GM21515 (cell line): ENCODE measurements at regions not wholly inside any gene's neighbourhood (a gene's known extent, or its start where the extent isn't known, plus 50 kb on each side); places are given as distances from the start of the nearest gene placed in this dataset.
"Not testable (repeated sequence)": the region's sequence is repeated elsewhere in the genome, so short reads cannot be mapped to it uniquely, and the experiment has no call there.

Experiments used
- ATAC-seq: cut with Tn5 transposase; IDR thresholded peaks from one replicate; pipeline ENCODE4 v1.9.1; 2021; ENCODE audit not compliant: unreplicated experiment

- no peak for ATAC-seq
Observed at GRCh38 chr18:44280479-44280878, 400.2 kb upstream of the SETBP1 start.

- no peak for ATAC-seq
Observed at GRCh38 chr18:44286049-44286448, 394.6 kb upstream of the SETBP1 start.

DNA sequence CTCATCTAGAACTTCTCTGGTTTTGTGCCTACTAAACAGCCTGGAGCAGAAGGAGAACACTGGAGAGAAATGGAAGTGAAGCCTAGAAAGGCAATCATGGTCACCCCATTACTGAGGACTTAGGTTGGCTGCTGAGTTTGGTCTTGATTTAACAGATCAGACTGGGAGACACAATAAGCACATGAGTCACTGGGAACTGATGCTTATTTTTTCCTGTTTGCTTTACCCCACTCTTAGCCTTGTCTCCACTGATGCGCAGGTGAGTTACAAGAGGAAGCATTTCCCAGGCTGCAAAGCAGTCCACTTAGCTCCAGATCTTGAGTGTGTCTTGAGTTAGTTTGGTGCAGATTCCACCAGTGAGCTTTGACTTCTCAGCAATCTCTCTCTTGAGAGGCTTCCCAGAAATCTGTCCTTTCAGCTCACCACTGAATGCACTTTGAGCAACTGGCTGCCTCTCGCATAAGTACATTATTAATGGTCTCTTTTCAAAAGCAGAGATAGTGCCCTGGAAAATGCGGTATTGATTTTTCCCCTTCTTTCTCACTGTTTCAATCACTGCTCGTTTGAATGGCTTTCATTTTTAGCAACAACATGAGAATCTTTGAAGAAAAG, 390.2 kb upstream of the SETBP1 start:
- no peak for ATAC-seq

DNA sequence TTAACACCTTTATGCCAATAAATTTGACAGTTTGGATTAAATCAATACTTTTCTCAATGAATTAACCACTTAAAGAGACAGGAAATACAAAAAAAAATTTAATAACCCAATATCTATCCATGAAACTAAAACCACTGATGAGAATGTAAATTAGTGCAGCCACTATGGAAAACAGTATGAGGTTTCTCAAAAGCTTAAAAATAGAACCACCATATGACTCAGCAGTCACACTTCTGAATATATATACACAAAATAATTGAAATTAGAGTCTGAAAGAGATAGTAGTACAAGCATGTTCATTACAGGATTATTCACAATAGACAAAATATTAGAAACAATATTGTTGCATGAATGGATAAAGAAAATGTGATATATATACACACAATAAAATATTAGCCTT, 382.1 kb upstream of the SETBP1 start:
- ATAC-seq: no peak

DNA sequence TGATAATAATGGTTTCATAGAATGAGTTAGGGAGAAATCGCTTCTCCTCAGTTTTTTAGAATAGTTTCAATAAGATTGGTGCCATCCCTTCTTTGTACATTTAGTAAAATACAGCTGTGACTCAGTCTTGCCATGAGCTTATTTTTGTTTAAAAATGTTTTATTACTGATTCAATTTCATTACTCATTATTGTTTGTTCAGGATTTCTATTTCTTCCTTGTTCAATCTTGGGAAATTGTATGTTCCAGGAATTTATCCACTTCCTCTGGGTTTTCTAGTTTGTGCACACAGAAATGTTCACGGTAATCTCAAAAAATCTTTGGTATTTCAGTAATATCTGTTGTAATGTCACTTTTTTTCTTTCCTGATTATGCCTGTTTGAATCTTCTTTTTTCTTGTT, 371.5 kb upstream of the SETBP1 start:
- no peak for ATAC-seq

- no peak for ATAC-seq
Observed at GRCh38 chr18:44320619-44321460, 359.8 kb upstream of the SETBP1 start.

- ATAC-seq: no peak
Observed at GRCh38 chr18:44321868-44322590, 358.7 kb upstream of the SETBP1 start.

- ATAC-seq: no peak
Observed at GRCh38 chr18:44323125-44323524, 357.6 kb upstream of the SETBP1 start.

- no peak for ATAC-seq
Observed at GRCh38 chr18:44324361-44324760, 356.3 kb upstream of the SETBP1 start.

- ATAC-seq: no peak
Observed at GRCh38 chr18:44325903-44326635, 354.6 kb upstream of the SETBP1 start.

DNA sequence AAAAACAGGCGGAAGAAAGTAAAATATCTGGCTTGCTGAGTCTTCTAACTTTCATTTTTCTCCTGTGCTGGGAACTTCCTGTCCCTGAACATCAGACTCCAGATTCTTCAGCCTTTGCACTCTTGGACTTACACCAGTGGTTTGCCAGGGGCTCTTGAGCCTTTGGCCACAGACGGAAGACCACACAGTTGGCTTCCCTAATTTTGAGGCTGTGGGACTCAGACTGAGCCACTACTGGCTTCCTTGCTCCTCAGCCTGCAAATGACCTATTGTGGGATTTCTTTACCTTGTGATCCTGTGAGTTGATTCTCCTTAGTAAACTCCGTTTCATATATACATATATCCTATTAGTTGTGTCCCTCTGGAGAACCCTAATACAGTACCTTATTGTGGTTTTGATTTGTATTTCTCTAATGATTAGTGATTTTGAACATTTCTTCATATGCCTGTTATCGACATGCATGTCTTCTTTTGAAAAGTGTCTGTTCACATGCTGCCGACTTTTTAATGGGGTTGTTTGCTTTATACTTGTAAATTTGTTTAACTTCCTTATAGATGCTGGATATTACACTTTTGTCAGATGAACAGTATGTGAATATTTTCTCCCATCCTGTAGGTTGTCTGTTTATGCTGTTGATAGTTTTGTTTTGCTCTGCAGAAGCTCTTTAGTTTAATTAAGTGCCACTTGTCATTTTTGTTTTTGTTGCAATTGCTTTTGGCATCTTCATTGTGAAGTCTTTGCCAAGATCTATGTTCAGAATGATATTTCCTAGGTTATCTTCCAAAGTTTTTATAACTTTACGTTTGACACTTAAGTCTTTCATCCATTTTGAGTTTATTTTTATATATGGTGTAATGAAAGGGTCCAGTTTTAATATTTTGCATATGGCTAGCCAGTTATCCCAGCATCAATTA, 348.8 kb upstream of the SETBP1 start:
- no peak for ATAC-seq

- no peak for ATAC-seq
Observed at GRCh38 chr18:44341759-44342158, 338.9 kb upstream of the SETBP1 start.

GRCh38 chr18:44342162-44342561, 338.5 kb upstream of the SETBP1 start:
- ATAC-seq: no peak

DNA sequence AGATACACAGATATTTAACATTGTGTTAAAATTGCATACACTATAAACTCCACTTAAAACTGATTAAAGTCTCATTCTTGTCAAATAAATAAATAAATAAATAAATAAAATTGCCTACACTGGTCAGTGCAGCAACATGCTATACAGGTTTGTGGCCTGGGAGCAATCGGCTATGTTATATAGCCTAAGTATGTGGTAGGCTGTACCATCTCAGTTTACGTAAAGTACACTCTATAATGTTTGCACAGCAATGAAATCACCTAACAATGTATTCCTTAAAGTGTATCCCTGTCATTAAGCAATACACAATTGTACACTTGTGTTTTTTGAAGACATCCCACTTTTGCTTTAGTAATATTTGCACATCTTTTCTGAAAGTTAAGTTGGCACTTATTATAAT, 337.7 kb upstream of the SETBP1 start:
- ATAC-seq: no peak

GRCh38 chr18:44343570-44343969, 337.1 kb upstream of the SETBP1 start:
- ATAC-seq: no peak

- ATAC-seq: no peak
Observed at GRCh38 chr18:44356566-44357157, 324.0 kb upstream of the SETBP1 start.

GRCh38 chr18:44358402-44358801, 322.3 kb upstream of the SETBP1 start:
- no peak for ATAC-seq

DNA sequence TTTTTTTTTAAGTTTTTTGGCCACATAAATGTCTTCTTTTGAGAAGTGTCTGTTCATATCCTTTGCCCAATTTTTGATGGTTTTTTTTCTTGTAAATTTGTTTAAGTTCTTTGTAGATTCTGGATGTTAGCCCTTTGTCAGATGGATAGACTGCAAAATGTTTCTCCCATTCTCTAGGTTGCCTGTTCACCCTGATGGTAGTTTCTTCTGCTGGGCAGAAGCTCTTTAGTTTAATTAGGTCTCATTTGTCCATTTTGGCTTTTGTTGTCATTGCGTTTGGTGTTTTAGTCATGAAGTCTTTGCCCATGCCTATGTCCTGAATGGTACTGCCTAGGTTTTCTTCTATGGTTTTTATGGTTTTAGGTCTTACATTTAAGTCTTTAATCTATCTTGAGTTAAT, 320.9 kb upstream of the SETBP1 start:
- ATAC-seq: not testable (repeated sequence)

DNA sequence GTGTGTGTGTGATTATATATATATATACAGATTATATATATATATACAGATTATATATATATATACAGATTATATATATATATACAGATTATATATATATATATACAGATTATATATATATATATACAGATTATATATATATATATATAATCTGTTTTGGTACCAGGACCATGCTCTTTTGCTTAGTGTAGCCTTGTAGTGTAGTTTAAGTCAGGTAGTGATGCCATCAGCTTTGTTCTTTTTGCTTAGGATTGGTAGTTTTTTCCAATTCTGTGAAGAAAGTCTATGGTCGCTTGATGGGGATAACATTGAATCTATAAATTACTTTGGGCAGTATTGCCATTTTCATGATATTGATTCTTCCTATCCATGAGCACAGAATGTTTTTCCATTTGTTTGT, 318.5 kb upstream of the SETBP1 start:
- not testable (repeated sequence) for ATAC-seq

GRCh38 chr18:44370861-44371260, 309.8 kb upstream of the SETBP1 start:
- no peak for ATAC-seq
